ENCODE measurements at regions not wholly inside any gene's neighbourhood (a gene's known extent, or its start where the extent isn't known, plus 50 kb on each side); places are given as distances from the start of the nearest gene placed in this dataset.

DNA sequence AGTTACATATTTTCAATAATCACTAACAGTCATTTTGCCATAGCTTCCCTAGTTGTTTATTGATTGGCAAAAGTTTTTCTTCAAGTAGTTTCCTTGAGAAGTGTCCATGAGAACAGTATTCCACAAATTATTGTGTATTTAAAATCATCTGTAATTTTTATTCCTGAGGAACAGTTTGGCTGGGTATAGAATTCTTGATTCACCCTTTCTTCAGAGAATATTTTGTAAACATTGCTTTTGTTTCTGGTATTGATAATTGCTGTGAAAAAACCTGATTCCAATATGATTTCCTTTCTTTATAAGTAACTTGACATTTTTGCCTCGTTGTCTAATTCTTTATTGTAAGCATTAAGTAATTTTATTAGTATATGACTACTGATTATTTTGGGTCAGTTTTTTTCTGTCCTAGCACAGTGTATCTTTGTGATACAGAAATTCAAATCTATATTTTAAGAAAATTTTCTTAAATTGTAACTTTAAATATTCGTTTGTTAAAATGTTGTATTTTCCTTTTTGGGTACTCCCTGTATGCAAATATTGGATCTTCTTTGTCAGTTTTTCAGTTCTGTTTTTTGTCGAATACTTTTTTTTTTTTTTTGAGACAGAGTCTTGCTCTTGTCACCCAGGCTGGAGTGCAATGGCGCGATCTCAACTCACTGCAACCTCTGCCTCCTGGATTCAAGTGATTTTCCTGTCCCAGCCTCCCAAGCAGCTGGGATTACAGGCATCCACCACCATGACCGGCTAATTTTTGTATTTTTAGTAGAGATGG, 162.0 kb upstream of the ATP2B1 start:
- TF ChIP-seq, protein P1, sequence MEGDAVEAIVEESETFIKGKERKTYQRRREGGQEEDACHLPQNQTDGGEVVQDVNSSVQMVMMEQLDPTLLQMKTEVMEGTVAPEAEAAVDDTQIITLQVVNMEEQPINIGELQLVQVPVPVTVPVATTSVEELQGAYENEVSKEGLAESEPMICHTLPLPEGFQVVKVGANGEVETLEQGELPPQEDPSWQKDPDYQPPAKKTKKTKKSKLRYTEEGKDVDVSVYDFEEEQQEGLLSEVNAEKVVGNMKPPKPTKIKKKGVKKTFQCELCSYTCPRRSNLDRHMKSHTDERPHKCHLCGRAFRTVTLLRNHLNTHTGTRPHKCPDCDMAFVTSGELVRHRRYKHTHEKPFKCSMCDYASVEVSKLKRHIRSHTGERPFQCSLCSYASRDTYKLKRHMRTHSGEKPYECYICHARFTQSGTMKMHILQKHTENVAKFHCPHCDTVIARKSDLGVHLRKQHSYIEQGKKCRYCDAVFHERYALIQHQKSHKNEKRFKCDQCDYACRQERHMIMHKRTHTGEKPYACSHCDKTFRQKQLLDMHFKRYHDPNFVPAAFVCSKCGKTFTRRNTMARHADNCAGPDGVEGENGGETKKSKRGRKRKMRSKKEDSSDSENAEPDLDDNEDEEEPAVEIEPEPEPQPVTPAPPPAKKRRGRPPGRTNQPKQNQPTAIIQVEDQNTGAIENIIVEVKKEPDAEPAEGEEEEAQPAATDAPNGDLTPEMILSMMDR (IDR thresholded peaks at IDR 0.05; ENCODE audit: insufficient read depth, low read depth, low read length), result no peak
- TF ChIP-seq EZH2 (IDR thresholded peaks at IDR 0.05; ENCODE audit: insufficient read depth, low read length), result no peak
